ENCODE measurements at regions not wholly inside any gene's neighbourhood (a gene's known extent, or its start where the extent isn't known, plus 50 kb on each side); places are given as distances from the start of the nearest gene placed in this dataset.

- TF ChIP-seq CTCF (IDR thresholded peaks at IDR 0.05; ENCODE audit: poor library complexity) (no peak), EZH2phosphoT487 (IDR thresholded peaks at IDR 0.05; ENCODE audit: low read depth, severe bottlenecking, unreplicated experiment) (no peak), EZH2 (IDR thresholded peaks at IDR 0.05; ENCODE audit: borderline replicate concordance) (no peak)
- Histone ChIP-seq H3K27ac (no peak overlapping the region), H3K36me3 (replicated peaks; ENCODE audit: insufficient read depth, low read depth) (no peaks in the 10 kb centered on the region), H3K4me3 (no peak overlapping the region), H2AFZ (no peak overlapping the region), H3K9me2 (replicated peaks; ENCODE audit: insufficient read depth) (no peaks in the 10 kb centered on the region), H3K79me2 (no peaks in the 10 kb centered on the region), H3K9me3 (ENCODE audit: low read depth) (no peaks in the 10 kb centered on the region), H3K27me3 (peaks cover 4% of the 10 kb centered on the region), H4K20me1 (ENCODE audit: insufficient read depth, poor library complexity, severe bottlenecking) (no peaks in the 10 kb centered on the region), H3K4me1 (ENCODE audit: insufficient read depth) (no peaks in the 10 kb centered on the region), H3K4me2 (no peak overlapping the region)
- DNase-seq (ENCODE audit: low spot score): no peak
- WGBS (ENCODE audit: low lambda C conversion rate, missing lambda C conversion rate): 72% methylated on average over 4 of the region's 4 CpGs
Measured at GRCh38 chr2:118348380-118349034, 260.2 kb downstream of the INSIG2 start.

DNA sequence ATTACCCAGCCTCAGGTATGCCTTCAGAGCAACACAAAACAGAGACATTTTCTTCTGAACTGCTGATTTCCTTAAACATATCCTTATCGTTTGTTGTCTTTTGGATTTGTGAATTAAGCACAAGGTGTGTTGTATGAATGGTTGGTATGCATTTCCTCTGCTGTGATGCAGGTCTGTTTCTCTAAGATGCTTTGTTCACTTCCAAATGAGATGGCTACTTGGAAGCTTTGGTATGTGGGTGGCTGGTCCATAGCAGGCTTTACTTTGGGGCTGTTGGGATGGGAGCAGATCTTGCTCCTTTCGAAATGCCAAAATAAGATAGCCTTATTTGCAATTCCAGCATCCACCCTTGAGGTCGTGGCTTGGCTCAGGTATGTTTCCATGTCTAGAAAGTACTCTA is 257.2 kb downstream of the INSIG2 start:
- Histone ChIP-seq H3K9me2 (replicated peaks; ENCODE audit: insufficient read depth) (no peaks in the 10 kb centered on the region), H3K27ac (no peak overlapping the region), H3K9me3 (ENCODE audit: low read depth) (no peaks in the 10 kb centered on the region), H3K79me2 (no peaks in the 10 kb centered on the region), H3K4me1 (ENCODE audit: insufficient read depth) (no peaks in the 10 kb centered on the region), H2AFZ (no peak overlapping the region), H4K20me1 (ENCODE audit: insufficient read depth, poor library complexity, severe bottlenecking) (no peaks in the 10 kb centered on the region), H3K36me3 (replicated peaks; ENCODE audit: insufficient read depth, low read depth) (no peaks in the 10 kb centered on the region), H3K27me3 (no peaks in the 10 kb centered on the region), H3K4me3 (no peak overlapping the region), H3K4me2 (no peak overlapping the region)
- DNase-seq (ENCODE audit: low spot score): no peak
- WGBS (ENCODE audit: low lambda C conversion rate, missing lambda C conversion rate): 78% methylated on average over 3 of the region's 3 CpGs
- TF ChIP-seq EZH2 (IDR thresholded peaks at IDR 0.05; ENCODE audit: borderline replicate concordance) (no peak), CTCF (IDR thresholded peaks at IDR 0.05; ENCODE audit: poor library complexity) (no peak), EZH2phosphoT487 (IDR thresholded peaks at IDR 0.05; ENCODE audit: low read depth, severe bottlenecking, unreplicated experiment) (no peak)

GRCh38 chr2:118340103-118340502 is 251.8 kb downstream of the INSIG2 start:
- no peak overlapping the region for H3K27ac ChIP-seq
- no peaks in the 10 kb centered on the region for H3K27me3 ChIP-seq
- H3K9me3 ChIP-seq (ENCODE audit: low read depth): no peaks in the 10 kb centered on the region
- no peak overlapping the region for H3K4me2 ChIP-seq
- no peak for DNase-seq (ENCODE audit: low spot score)
- no peaks in the 10 kb centered on the region for H3K4me1 ChIP-seq (ENCODE audit: insufficient read depth)
- no peaks in the 10 kb centered on the region for H3K9me2 ChIP-seq (replicated peaks; ENCODE audit: insufficient read depth)
- TF ChIP-seq EZH2phosphoT487 (IDR thresholded peaks at IDR 0.05; ENCODE audit: low read depth, severe bottlenecking, unreplicated experiment) (no peak), EZH2 (IDR thresholded peaks at IDR 0.05; ENCODE audit: borderline replicate concordance) (no peak), CTCF (IDR thresholded peaks at IDR 0.05; ENCODE audit: poor library complexity) (no peak)
- no peak overlapping the region for H2AFZ ChIP-seq
- H3K36me3 ChIP-seq (replicated peaks; ENCODE audit: insufficient read depth, low read depth): no peaks in the 10 kb centered on the region
- no peaks in the 10 kb centered on the region for H4K20me1 ChIP-seq (ENCODE audit: insufficient read depth, poor library complexity, severe bottlenecking)
- 63% methylated on average over 5 of the region's 5 CpGs for WGBS (ENCODE audit: low lambda C conversion rate, missing lambda C conversion rate)
- H3K79me2 ChIP-seq: no peaks in the 10 kb centered on the region
- H3K4me3 ChIP-seq: no peak overlapping the region

Data from hepatocyte (in vitro differentiated cells).